DMS53 (cell line): ENCODE measurements at regions not wholly inside any gene's neighbourhood (a gene's known extent, or its start where the extent isn't known, plus 50 kb on each side); places are given as distances from the start of the nearest gene placed in this dataset.
A peak's percentile ranks its signal among the peaks of the same experiment; 100 is the strongest.
"Not testable (repeated sequence)": the region's sequence is repeated elsewhere in the genome, so short reads cannot be mapped to it uniquely, and the experiment has no call there.

Source experiments
- DNase-seq: peaks from one replicate; lab custom pipeline; 2025; lab: John Stamatoyannopoulos, UW

GRCh38 chr3:159453945-159454344, 534.7 kb upstream of the IL12A start:
- DNase-seq, result no peak

GRCh38 chr3:159455741-159456181, 532.9 kb upstream of the IL12A start:
- no peak for DNase-seq

GRCh38 chr3:159458010-159458409, 530.6 kb upstream of the IL12A start:
- peak; percentile 35 for DNase-seq

GRCh38 chr3:159458982-159459381, 529.7 kb upstream of the IL12A start:
- DNase-seq, result no peak

GRCh38 chr3:159472611-159473010, 516.0 kb upstream of the IL12A start:
- no peak for DNase-seq

GRCh38 chr3:159473206-159473605, 515.4 kb upstream of the IL12A start:
- no peak for DNase-seq

- DNase-seq, result peak; percentile 6
Measured at GRCh38 chr3:159480046-159480445, 508.6 kb upstream of the IL12A start.

GRCh38 chr3:159482241-159482993, 506.2 kb upstream of the IL12A start:
- DNase-seq, result no peak

GRCh38 chr3:159482994-159483367, 505.7 kb upstream of the IL12A start:
- no peak for DNase-seq

GRCh38 chr3:159486580-159486979, 502.1 kb upstream of the IL12A start:
- peak; percentile 57 for DNase-seq

GRCh38 chr3:159487304-159487703, 501.3 kb upstream of the IL12A start:
- DNase-seq, result no peak

- DNase-seq, result no peak
Measured at GRCh38 chr3:159488602-159489001, 500.0 kb upstream of the IL12A start.

- no peak for DNase-seq
Measured at GRCh38 chr3:159497361-159497760, 491.3 kb upstream of the IL12A start.

GRCh38 chr3:159499031-159499793, 489.4 kb upstream of the IL12A start:
- DNase-seq, result no peak

- DNase-seq, result no peak
Measured at GRCh38 chr3:159501029-159501428, 487.6 kb upstream of the IL12A start.

- DNase-seq, result no peak
Measured at GRCh38 chr3:159502986-159503385, 485.6 kb upstream of the IL12A start.

GRCh38 chr3:159510988-159511387, 477.6 kb upstream of the IL12A start:
- DNase-seq, result not testable (repeated sequence)

- DNase-seq, result no peak
Measured at GRCh38 chr3:159513444-159513843, 475.2 kb upstream of the IL12A start.

- no peak for DNase-seq
Measured at GRCh38 chr3:159513867-159514380, 474.7 kb upstream of the IL12A start.

GRCh38 chr3:159517105-159517504, 471.5 kb upstream of the IL12A start:
- no peak for DNase-seq

- no peak for DNase-seq
Measured at GRCh38 chr3:159520638-159521037, 468.0 kb upstream of the IL12A start.

GRCh38 chr3:159522276-159522675, 466.4 kb upstream of the IL12A start:
- DNase-seq, result no peak

- DNase-seq, result no peak
Measured at GRCh38 chr3:159528251-159528895, 460.3 kb upstream of the IL12A start.
